ENCODE measurements at regions not wholly inside any gene's neighbourhood (a gene's known extent, or its start where the extent isn't known, plus 50 kb on each side); places are given as distances from the start of the nearest gene placed in this dataset.

- H3K9ac ChIP-seq (ENCODE audit: insufficient read depth in 1 of 2, low read length in 2 of 2): peak overlapping the region in 1 of 2 donors; percentile 28
- no peaks in the 10 kb centered on the region for H3K27me3 ChIP-seq (ENCODE audit: control insufficient read depth in 3 of 3, insufficient read depth in 3 of 3, low read length in 2 of 3)
- 90 to 94% methylated on average over 3 of the region's 3 CpGs for WGBS, 2 donors
- peaks cover 0 to 28% (median 0%) of the 10 kb centered on the region in 5 donors for H3K4me1 ChIP-seq (ENCODE audit: control insufficient read depth in 5 of 5, insufficient read depth in 5 of 5, low read length in 5 of 5)
- H3K36me3 ChIP-seq (ENCODE audit: control insufficient read depth in 4 of 4, insufficient read depth in 4 of 4, low read length in 4 of 4): no peaks in the 10 kb centered on the region
- DNase-seq (no peak), ATAC-seq (ENCODE audit: insufficient read depth, low FRiP score) (no peak)
- H3K27ac ChIP-seq (ENCODE audit: low read depth in 1 of 2, low read length in 1 of 2): no peak overlapping the region
- no peak overlapping the region for H3K4me3 ChIP-seq
- no peak for TF ChIP-seq CTCF (IDR thresholded peaks at IDR 0.05; ENCODE audit: control extremely low read depth, extremely low read depth)
- no peaks in the 10 kb centered on the region for H3K9me3 ChIP-seq (ENCODE audit: control insufficient read depth in 4 of 4, insufficient read depth in 3 of 4, low read length in 3 of 4)
Observed at GRCh38 chr5:125595845-125596244, 827.4 kb upstream of the GRAMD2B start.

GRCh38 chr5:125597338-125597737 is 825.9 kb upstream of the GRAMD2B start:
- no peaks in the 10 kb centered on the region for H3K9me3 ChIP-seq (ENCODE audit: control insufficient read depth in 4 of 4, insufficient read depth in 3 of 4, low read length in 3 of 4)
- WGBS, 2 donors: 83 to 89% methylated on average over 2 of the region's 2 CpGs
- TF ChIP-seq CTCF (IDR thresholded peaks at IDR 0.05; ENCODE audit: control extremely low read depth, extremely low read depth): no peak
- H3K9ac ChIP-seq (ENCODE audit: insufficient read depth in 1 of 2, low read length in 2 of 2): no peak overlapping the region
- no peaks in the 10 kb centered on the region for H3K36me3 ChIP-seq (ENCODE audit: control insufficient read depth in 4 of 4, insufficient read depth in 4 of 4, low read length in 4 of 4)
- no peaks in the 10 kb centered on the region for H3K27me3 ChIP-seq (ENCODE audit: control insufficient read depth in 3 of 3, insufficient read depth in 3 of 3, low read length in 2 of 3)
- no peak overlapping the region for H3K27ac ChIP-seq (ENCODE audit: low read depth in 1 of 2, low read length in 1 of 2)
- H3K4me1 ChIP-seq (ENCODE audit: control insufficient read depth in 5 of 5, insufficient read depth in 5 of 5, low read length in 5 of 5): peaks cover 0 to 35% (median 0%) of the 10 kb centered on the region in 5 donors
- DNase-seq (peak in 2 of 3 donors; percentile 58 to 65), ATAC-seq (ENCODE audit: insufficient read depth, low FRiP score) (peak; percentile 39)
- no peak overlapping the region for H3K4me3 ChIP-seq

- ATAC-seq (ENCODE audit: insufficient read depth, low FRiP score) (no peak), DNase-seq (peak in 2 of 3 donors; percentile 51 to 67)
- Histone ChIP-seq H3K4me1 (ENCODE audit: control insufficient read depth in 5 of 5, insufficient read depth in 5 of 5, low read length in 5 of 5) (peaks cover 0 to 33% (median 0%) of the 10 kb centered on the region in 5 donors), H3K9me3 (ENCODE audit: control insufficient read depth in 4 of 4, insufficient read depth in 3 of 4, low read length in 3 of 4) (no peaks in the 10 kb centered on the region), H3K9ac (ENCODE audit: insufficient read depth in 1 of 2, low read length in 2 of 2) (no peak overlapping the region), H3K27me3 (ENCODE audit: control insufficient read depth in 3 of 3, insufficient read depth in 3 of 3, low read length in 2 of 3) (no peaks in the 10 kb centered on the region), H3K27ac (ENCODE audit: low read depth in 1 of 2, low read length in 1 of 2) (no peak overlapping the region), H3K36me3 (ENCODE audit: control insufficient read depth in 4 of 4, insufficient read depth in 4 of 4, low read length in 4 of 4) (no peaks in the 10 kb centered on the region), H3K4me3 (no peak overlapping the region)
- 81 to 97% methylated on average over 1 of the region's 1 CpG for WGBS, 2 donors
- no peak for TF ChIP-seq CTCF (IDR thresholded peaks at IDR 0.05; ENCODE audit: control extremely low read depth, extremely low read depth)
Observed at GRCh38 chr5:125600559-125600958, 822.6 kb upstream of the GRAMD2B start.

- H3K9ac ChIP-seq (ENCODE audit: insufficient read depth in 1 of 2, low read length in 2 of 2): no peak overlapping the region
- no peaks in the 10 kb centered on the region for H3K9me3 ChIP-seq (ENCODE audit: control insufficient read depth in 4 of 4, insufficient read depth in 3 of 4, low read length in 3 of 4)
- H3K36me3 ChIP-seq (ENCODE audit: control insufficient read depth in 4 of 4, insufficient read depth in 4 of 4, low read length in 4 of 4): no peaks in the 10 kb centered on the region
- no peak for DNase-seq
- no peak for ATAC-seq (ENCODE audit: insufficient read depth, low FRiP score)
- 91 to 94% methylated on average over 4 of the region's 4 CpGs for WGBS, 2 donors
- no peak overlapping the region for H3K27ac ChIP-seq (ENCODE audit: low read depth in 1 of 2, low read length in 1 of 2)
- H3K27me3 ChIP-seq (ENCODE audit: control insufficient read depth in 3 of 3, insufficient read depth in 3 of 3, low read length in 2 of 3): no peaks in the 10 kb centered on the region
- TF ChIP-seq CTCF (IDR thresholded peaks at IDR 0.05; ENCODE audit: control extremely low read depth, extremely low read depth): no peak
- peaks cover 0 to 18% (median 0%) of the 10 kb centered on the region in 5 donors for H3K4me1 ChIP-seq (ENCODE audit: control insufficient read depth in 5 of 5, insufficient read depth in 5 of 5, low read length in 5 of 5)
- H3K4me3 ChIP-seq: no peak overlapping the region
Observed at GRCh38 chr5:125602184-125602583, 821.0 kb upstream of the GRAMD2B start.

Measured in lung (tissue), 11 donors.